GM23338 (cell line): ENCODE measurements at regions not wholly inside any gene's neighbourhood (a gene's known extent, or its start where the extent isn't known, plus 50 kb on each side); places are given as distances from the start of the nearest gene placed in this dataset.

Experiments used
- ATAC-seq: fragments of 200-7000 bp; cut with Tn5 transposase; 3 replicates; pipeline ENCODE4 v1.9.1; 2020
- DNase-seq: peaks from one replicate; pipeline ENCODE4 v3.0.0-alpha.2; 2015; ENCODE audit warnings: low spot score
- H2AFZ ChIP-seq: fragments of 200-600 bp; sonication (generic); 2 replicates; pipeline ENCODE4 v1.8.0; 2016; ENCODE audit warnings: antibody characterized with exemption, mild to moderate bottlenecking, moderate library complexity
- H3F3A ChIP-seq: fragments of 200-600 bp; sonication (generic); replicated peaks from 2 replicates; pipeline ENCODE4 v1.8.0; 2017; ENCODE audit warnings: antibody characterized with exemption, mixed run types, low read depth
- H3K27ac ChIP-seq: fragments of 200-600 bp; sonication (generic); 2 replicates; pipeline ENCODE4 v1.6.1; 2016; ENCODE audit warnings: low read depth
- H3K27me3 ChIP-seq: fragments of 200-600 bp; sonication (generic); 2 replicates; pipeline ENCODE4 v1.8.0; 2016; ENCODE audit warnings: mild to moderate bottlenecking, mixed run types, moderate library complexity; ENCODE audit not compliant: insufficient read depth
- H3K36me3 ChIP-seq: fragments of 200-600 bp; sonication (generic); 2 replicates; pipeline ENCODE4 v1.8.0; 2016; ENCODE audit warnings: mild to moderate bottlenecking; ENCODE audit not compliant: insufficient read depth
- H3K4me1 ChIP-seq: fragments of 200-600 bp; sonication (generic); 2 replicates; pipeline ENCODE4 v1.8.0; 2016; ENCODE audit warnings: mild to moderate bottlenecking, moderate library complexity; ENCODE audit not compliant: insufficient read depth
- H3K4me2 ChIP-seq: fragments of 200-600 bp; sonication (generic); 2 replicates; pipeline ENCODE4 v1.7.1; 2017; ENCODE audit warnings: mixed run types
- H3K4me3 ChIP-seq: fragments of 200-600 bp; sonication (generic); 2 replicates; pipeline ENCODE4 v1.6.1; 2016; ENCODE audit warnings: mixed run types
- H3K79me2 ChIP-seq: fragments of 200-600 bp; sonication (generic); replicated peaks from 2 replicates; pipeline ENCODE4 v1.8.0; 2017; ENCODE audit warnings: mild to moderate bottlenecking; ENCODE audit not compliant: insufficient read depth
- H3K9me2 ChIP-seq: fragments of 200-600 bp; sonication (generic); 2 replicates; pipeline ENCODE4 v1.8.0; 2017; ENCODE audit not compliant: insufficient read depth
- H4K20me1 ChIP-seq: fragments of 200-600 bp; sonication (generic); replicated peaks from 2 replicates; pipeline ENCODE4 v1.8.0; 2017; ENCODE audit warnings: mild to moderate bottlenecking; ENCODE audit not compliant: insufficient read depth
- H3K27ac Mint-ChIP-seq: 2 replicates; pipeline ENCODE4 v1.8.0; 2020; ENCODE audit warnings: inconsistent platforms, mild to moderate bottlenecking, moderate library complexity, mixed read lengths
- H3K27me3 Mint-ChIP-seq: 3 replicates; pipeline ENCODE4 v1.8.0; 2022; ENCODE audit warnings: low read depth, mild to moderate bottlenecking, moderate library complexity, mixed read lengths, inconsistent platforms; ENCODE audit not compliant: insufficient read depth, poor library complexity
- H3K36me3 Mint-ChIP-seq: 3 replicates; pipeline ENCODE4 v1.8.0; 2021; ENCODE audit warnings: low read depth, mild to moderate bottlenecking, inconsistent platforms, moderate library complexity, mixed read lengths
- H3K4me1 Mint-ChIP-seq: 3 replicates; pipeline ENCODE4 v1.8.0; 2020; ENCODE audit warnings: mild to moderate bottlenecking, inconsistent platforms, mixed read lengths
- H3K4me3 Mint-ChIP-seq: 3 replicates; pipeline ENCODE4 v1.8.0; 2021; ENCODE audit warnings: moderate library complexity, mild to moderate bottlenecking, inconsistent platforms, mixed read lengths
- H3K9me3 Mint-ChIP-seq: 3 replicates; pipeline ENCODE4 v1.8.0; 2020; ENCODE audit warnings: moderate library complexity, mild to moderate bottlenecking, inconsistent platforms, mixed read lengths
- CTCF ChIP-seq, 2 experiments: fragments of 200-600 bp in 1 of 2; sonication (generic) in 1 of 2; conservative IDR thresholded peaks; 2 replicates each; pipeline versions ENCODE4 v1.5.1 to v1.6.1; 2016 to 2017; ENCODE audit warnings: antibody characterized with exemption in 2 of 2, low read depth in 2 of 2, mild to moderate bottlenecking in 2 of 2, moderate library complexity in 1 of 2
- EZH2 ChIP-seq: fragments of 200-600 bp; sonication (generic); IDR thresholded peaks from one replicate; pipeline ENCODE4 v1.8.0; 2017; ENCODE audit warnings: antibody characterized with exemption, mild to moderate bottlenecking, low read depth; ENCODE audit not compliant: unreplicated experiment
- EZH2phosphoT487 ChIP-seq: fragments of 200-600 bp; sonication (generic); IDR thresholded peaks from one replicate; pipeline ENCODE4 v1.8.1; 2018; ENCODE audit warnings: antibody characterized with exemption; ENCODE audit not compliant: unreplicated experiment
- JUNB ChIP-seq: IDR thresholded peaks from one replicate; pipeline ENCODE4 v1.6.1; 2016; ENCODE audit warnings: antibody characterized with exemption; ENCODE audit not compliant: unreplicated experiment
- NANOG ChIP-seq: IDR thresholded peaks from 2 replicates; pipeline ENCODE4 v1.6.1; 2016; ENCODE audit warnings: antibody characterized with exemption, borderline replicate concordance
- POLR2AphosphoS5 ChIP-seq: IDR thresholded peaks from 2 replicates; pipeline ENCODE4 v1.6.1; 2016; ENCODE audit warnings: antibody characterized with exemption, low read depth
- REST ChIP-seq: IDR thresholded peaks from one replicate; pipeline ENCODE4 v1.6.1; 2018; ENCODE audit warnings: antibody characterized with exemption; ENCODE audit not compliant: unreplicated experiment
- STAT1 ChIP-seq: IDR thresholded peaks from one replicate; pipeline ENCODE4 v1.6.1; 2016; ENCODE audit warnings: antibody characterized with exemption; ENCODE audit not compliant: unreplicated experiment
- ZNF114 ChIP-seq: fragments of 250-450 bp; sonication (Bioruptor Pico); IDR thresholded peaks from 2 replicates; pipeline ENCODE4 v1.5.0; 2020; ENCODE audit warnings: mild to moderate bottlenecking, moderate library complexity
- ZNF331 ChIP-seq: fragments of 250-450 bp; sonication (Bioruptor Pico); IDR thresholded peaks from 2 replicates; pipeline ENCODE4 v1.5.0; 2020; ENCODE audit warnings: low read depth, mild to moderate bottlenecking, moderate library complexity

- no peak for TF ChIP-seq REST
- TF ChIP-seq ZNF331 = no peak
- no peak for TF ChIP-seq POLR2AphosphoS5
- no peak for TF ChIP-seq EZH2
- TF ChIP-seq CTCF (conservative IDR thresholded peaks at IDR 0.05; ENCODE audit: low read depth in 2 of 2) = no peak
- TF ChIP-seq ZNF114 (CRISPR knock-in tag) = no peak
Measured at GRCh38 chr11:29780756-29781155, 236.1 kb downstream of the KCNA4 start (continued).

- no peaks in the 10 kb centered on the region for H3K27me3 Mint-ChIP-seq
- H3K9me3 Mint-ChIP-seq = peaks cover 29% of the 10 kb centered on the region
- H3K27me3 ChIP-seq = no peaks in the 10 kb centered on the region
- no peak overlapping the region for H2AFZ ChIP-seq
- H3K79me2 ChIP-seq = no peaks in the 10 kb centered on the region
- H3K27ac ChIP-seq = no peak overlapping the region
- H3K9me2 ChIP-seq = peaks cover 21% of the 10 kb centered on the region
- no peak overlapping the region for H3K4me3 Mint-ChIP-seq
- no peak for DNase-seq
- H3F3A ChIP-seq = no peaks in the 10 kb centered on the region
- no peak overlapping the region for H3K4me3 ChIP-seq
- H3K4me1 ChIP-seq = no peaks in the 10 kb centered on the region
- no peaks in the 10 kb centered on the region for H4K20me1 ChIP-seq
- no peak overlapping the region for H3K27ac Mint-ChIP-seq
- no peaks in the 10 kb centered on the region for H3K36me3 ChIP-seq
- H3K4me1 Mint-ChIP-seq = no peaks in the 10 kb centered on the region
- ATAC-seq = no peak
- peaks cover 13% of the 10 kb centered on the region for H3K36me3 Mint-ChIP-seq
- H3K4me2 ChIP-seq = no peak overlapping the region
- TF ChIP-seq EZH2 = no peak
- TF ChIP-seq JUNB = no peak
- TF ChIP-seq NANOG = no peak
- no peak for TF ChIP-seq STAT1
- TF ChIP-seq CTCF (conservative IDR thresholded peaks at IDR 0.05; ENCODE audit: low read depth in 2 of 2) = no peak
- no peak for TF ChIP-seq REST
- TF ChIP-seq ZNF114 (CRISPR knock-in tag) = no peak
- no peak for TF ChIP-seq EZH2phosphoT487
- TF ChIP-seq ZNF331 = no peak
Measured at GRCh38 chr11:29773656-29774264, 243.1 kb downstream of the KCNA4 start.
